ENCODE measurements at regions not wholly inside any gene's neighbourhood (a gene's known extent, or its start where the extent isn't known, plus 50 kb on each side); places are given as distances from the start of the nearest gene placed in this dataset.

DNA sequence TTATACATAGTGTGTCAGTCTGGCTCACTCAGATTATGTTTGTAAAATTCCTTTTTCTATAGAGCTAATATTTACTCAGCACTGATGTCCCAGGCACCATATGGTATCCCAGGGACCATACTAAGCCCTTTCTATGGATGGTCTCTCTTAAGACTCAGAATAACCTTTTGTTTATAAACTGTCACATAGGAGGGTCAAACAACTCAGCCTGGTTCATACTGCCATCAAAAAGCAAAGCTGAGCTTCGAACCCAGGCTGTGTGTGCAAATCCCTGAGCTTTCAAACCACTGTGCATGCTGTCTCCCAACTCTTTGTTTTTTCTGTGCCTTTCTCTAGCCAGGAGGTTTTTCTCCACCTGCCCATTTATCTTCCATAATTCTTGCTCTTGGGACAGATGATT, 135.6 kb upstream of the ARHGAP5 start:
- Histone ChIP-seq H3K4me3 (ENCODE audit: low read depth in 2 of 2, low read length in 1 of 2) (no peak overlapping the region), H3K27me3 (ENCODE audit: insufficient read depth) (no peaks in the 10 kb centered on the region), H3K9me2 (no peaks in the 10 kb centered on the region), H3K4me2 (no peak overlapping the region), H3K36me3 (replicated peaks in 1 of 2; ENCODE audit: control insufficient read depth in 1 of 2, insufficient read depth in 2 of 2, low read length in 1 of 2) (no peaks in the 10 kb centered on the region), H3K9me3 (no peaks in the 10 kb centered on the region), H3K9ac (no peak overlapping the region), H3K4me1 (ENCODE audit: control insufficient read depth in 1 of 2, insufficient read depth in 2 of 2, low read depth in 1 of 2, low read length in 1 of 2) (peaks cover 0 to 16% of the 10 kb centered on the region in 2 experiments; a peak in 3 of 4 replicates), H3K27ac (ENCODE audit: low read depth in 2 of 2, low read length in 1 of 2) (no peak overlapping the region), H4K20me1 (ENCODE audit: insufficient read depth) (no peaks in the 10 kb centered on the region), H3F3A (replicated peaks; ENCODE audit: insufficient read depth) (peaks cover 3% of the 10 kb centered on the region), H2AFZ (ENCODE audit: low read depth) (no peak overlapping the region), H3K79me2 (ENCODE audit: insufficient read depth) (no peaks in the 10 kb centered on the region)
- ChIA-PET CTCF (interaction anchor here (1.4 kb wide), 1 partner anchor 24 kb away, joined by 3 read pairs; no protein-coding TSS in a partner anchor), POLR2A (no interaction called here)
- TF ChIP-seq TCF12 (IDR thresholded peaks at IDR 0.05) (no peak), TAF1 (IDR thresholded peaks at IDR 0.05; ENCODE audit: borderline replicate concordance, low read depth, low read length) (no peak), RXRA (IDR thresholded peaks at IDR 0.05; ENCODE audit: borderline replicate concordance, low read depth) (no peak), FOXJ3 (CRISPR knock-in tag; IDR thresholded peaks at IDR 0.05) (no peak), POLR2AphosphoS5 (IDR thresholded peaks at IDR 0.05; ENCODE audit: low read depth, low read length) (no peak), NFIC (IDR thresholded peaks at IDR 0.05; ENCODE audit: borderline replicate concordance) (no peak), SMC3 (IDR thresholded peaks at IDR 0.05; ENCODE audit: low read depth, low read length) (no peak)
- TF ChIP-seq, protein P1, sequence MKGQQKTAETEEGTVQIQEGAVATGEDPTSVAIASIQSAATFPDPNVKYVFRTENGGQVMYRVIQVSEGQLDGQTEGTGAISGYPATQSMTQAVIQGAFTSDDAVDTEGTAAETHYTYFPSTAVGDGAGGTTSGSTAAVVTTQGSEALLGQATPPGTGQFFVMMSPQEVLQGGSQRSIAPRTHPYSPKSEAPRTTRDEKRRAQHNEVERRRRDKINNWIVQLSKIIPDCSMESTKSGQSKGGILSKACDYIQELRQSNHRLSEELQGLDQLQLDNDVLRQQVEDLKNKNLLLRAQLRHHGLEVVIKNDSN (IDR thresholded peaks at IDR 0.05; ENCODE audit: borderline replicate concordance, low read depth), result no peak
- DNase-seq, result no peak
- WGBS (ENCODE audit: low lambda C conversion rate), result 64% methylated on average over 1 of the region's 1 CpG

DNA sequence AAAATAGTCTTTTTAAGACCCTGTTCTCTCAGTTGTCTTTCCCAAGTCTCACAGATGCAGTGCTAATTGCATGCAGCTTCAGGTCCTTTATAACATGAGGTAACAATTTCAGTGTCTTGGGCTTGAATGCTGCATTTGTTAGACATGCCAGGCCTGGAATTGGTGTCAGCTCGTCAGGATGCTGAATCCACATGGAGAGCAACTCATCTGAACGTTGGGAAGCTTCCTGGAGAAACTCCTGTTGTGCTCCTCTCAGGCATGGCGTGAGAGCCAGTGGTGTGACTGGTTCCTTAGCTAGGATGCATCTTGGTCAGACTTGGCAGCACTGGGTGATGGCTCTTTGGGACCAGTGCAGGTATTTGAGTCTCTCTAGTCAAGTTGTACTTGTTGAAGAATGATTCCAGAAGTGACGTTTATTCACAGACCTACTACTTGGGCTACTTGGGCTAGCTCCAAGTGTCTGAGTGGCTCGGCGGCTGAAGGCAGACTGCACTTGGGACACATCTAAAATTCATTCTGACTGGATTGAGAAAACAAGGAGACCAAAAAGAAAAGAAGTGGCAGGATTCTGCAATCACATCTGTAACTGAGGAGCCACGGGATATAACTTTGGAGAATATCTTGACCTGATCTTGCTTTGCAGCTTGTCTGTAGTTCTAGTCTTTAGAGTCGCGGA, 134.8 kb upstream of the ARHGAP5 start:
- WGBS (ENCODE audit: low lambda C conversion rate), result 87% methylated on average over 9 of the region's 9 CpGs
- no peaks in the 10 kb centered on the region for H4K20me1 ChIP-seq (ENCODE audit: insufficient read depth)
- no peaks in the 10 kb centered on the region for H3K79me2 ChIP-seq (ENCODE audit: insufficient read depth)
- CTCF ChIA-PET, result interaction anchor here (1.1 to 1.5 kb wide), 4 partner anchors 13 to 618 kb away, joined by 3 read pairs; no protein-coding TSS in a partner anchor
- POLR2A ChIA-PET, result no interaction called here
- no peak overlapping the region for H3K9ac ChIP-seq
- H3F3A ChIP-seq (replicated peaks; ENCODE audit: insufficient read depth), result peaks cover 3% of the 10 kb centered on the region
- no peak overlapping the region for H2AFZ ChIP-seq (ENCODE audit: low read depth)
- H3K36me3 ChIP-seq (replicated peaks in 1 of 2; ENCODE audit: control insufficient read depth in 1 of 2, insufficient read depth in 2 of 2, low read length in 1 of 2), result no peaks in the 10 kb centered on the region
- H3K4me2 ChIP-seq, result no peak overlapping the region
- H3K9me2 ChIP-seq, result no peaks in the 10 kb centered on the region
- H3K4me1 ChIP-seq (ENCODE audit: control insufficient read depth in 1 of 2, insufficient read depth in 2 of 2, low read depth in 1 of 2, low read length in 1 of 2), result peaks cover 0 to 16% of the 10 kb centered on the region in 2 experiments; a peak in 3 of 4 replicates
- H3K27me3 ChIP-seq (ENCODE audit: insufficient read depth), result no peaks in the 10 kb centered on the region
- no peak overlapping the region for H3K4me3 ChIP-seq (ENCODE audit: low read depth in 2 of 2, low read length in 1 of 2)
- no peaks in the 10 kb centered on the region for H3K9me3 ChIP-seq
- H3K27ac ChIP-seq (ENCODE audit: low read depth in 2 of 2, low read length in 1 of 2), result no peak overlapping the region
- no peak for DNase-seq
- TF ChIP-seq MXI1 (IDR thresholded peaks at IDR 0.05; ENCODE audit: low read depth, low read length) (no peak), FOSL2 (IDR thresholded peaks at IDR 0.05; ENCODE audit: borderline replicate concordance, low read depth) (no peak), POLR2AphosphoS5 (IDR thresholded peaks at IDR 0.05; ENCODE audit: low read depth, low read length) (no peak), TCF12 (IDR thresholded peaks at IDR 0.05) (no peak), TAF1 (IDR thresholded peaks at IDR 0.05; ENCODE audit: borderline replicate concordance, low read depth, low read length) (no peak), GATA2 (CRISPR knock-in tag; IDR thresholded peaks at IDR 0.05) (no peak), FOXJ3 (CRISPR knock-in tag; IDR thresholded peaks at IDR 0.05) (no peak), TEAD4 (IDR thresholded peaks at IDR 0.05; ENCODE audit: borderline replicate concordance, insufficient read depth) (no peak), RAD21 (IDR thresholded peaks at IDR 0.05; ENCODE audit: low read length) (no peak), SMC3 (IDR thresholded peaks at IDR 0.05; ENCODE audit: low read depth, low read length) (no peak), ZBTB33 (IDR thresholded peaks at IDR 0.05; ENCODE audit: borderline replicate concordance, low read depth) (no peak), MAX (IDR thresholded peaks at IDR 0.05; ENCODE audit: low read depth) (no peak), JUND (IDR thresholded peaks at IDR 0.05) (no peak), RFX5 (IDR thresholded peaks at IDR 0.05; ENCODE audit: low read length) (no peak), EZH2phosphoT487 (IDR thresholded peaks at IDR 0.05; ENCODE audit: borderline replicate concordance, low read depth) (no peak)
- TF ChIP-seq, protein P2, sequence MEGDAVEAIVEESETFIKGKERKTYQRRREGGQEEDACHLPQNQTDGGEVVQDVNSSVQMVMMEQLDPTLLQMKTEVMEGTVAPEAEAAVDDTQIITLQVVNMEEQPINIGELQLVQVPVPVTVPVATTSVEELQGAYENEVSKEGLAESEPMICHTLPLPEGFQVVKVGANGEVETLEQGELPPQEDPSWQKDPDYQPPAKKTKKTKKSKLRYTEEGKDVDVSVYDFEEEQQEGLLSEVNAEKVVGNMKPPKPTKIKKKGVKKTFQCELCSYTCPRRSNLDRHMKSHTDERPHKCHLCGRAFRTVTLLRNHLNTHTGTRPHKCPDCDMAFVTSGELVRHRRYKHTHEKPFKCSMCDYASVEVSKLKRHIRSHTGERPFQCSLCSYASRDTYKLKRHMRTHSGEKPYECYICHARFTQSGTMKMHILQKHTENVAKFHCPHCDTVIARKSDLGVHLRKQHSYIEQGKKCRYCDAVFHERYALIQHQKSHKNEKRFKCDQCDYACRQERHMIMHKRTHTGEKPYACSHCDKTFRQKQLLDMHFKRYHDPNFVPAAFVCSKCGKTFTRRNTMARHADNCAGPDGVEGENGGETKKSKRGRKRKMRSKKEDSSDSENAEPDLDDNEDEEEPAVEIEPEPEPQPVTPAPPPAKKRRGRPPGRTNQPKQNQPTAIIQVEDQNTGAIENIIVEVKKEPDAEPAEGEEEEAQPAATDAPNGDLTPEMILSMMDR (IDR thresholded peaks at IDR 0.05), result no peak
